ENCODE measurements at regions not wholly inside any gene's neighbourhood (a gene's known extent, or its start where the extent isn't known, plus 50 kb on each side); places are given as distances from the start of the nearest gene placed in this dataset.
"Not testable (repeated sequence)": the region's sequence is repeated elsewhere in the genome, so short reads cannot be mapped to it uniquely, and the experiment has no call there.

- DNase-seq (ENCODE audit: low read depth in 1 of 2, low spot score in 1 of 2) = no peak
Observed at GRCh38 chr4:179165000-179165738, 1722.9 kb upstream of the AGA start.

- no peak for DNase-seq (ENCODE audit: low read depth in 1 of 2, low spot score in 1 of 2)
Observed at GRCh38 chr4:179165862-179166261, 1723.6 kb upstream of the AGA start.

GRCh38 chr4:179170308-179170707 lies 1728.1 kb upstream of the AGA start:
- not testable (repeated sequence) for DNase-seq (ENCODE audit: low read depth in 1 of 2, low spot score in 1 of 2)

GRCh38 chr4:179182741-179183140 lies 1740.5 kb upstream of the AGA start:
- DNase-seq (ENCODE audit: low read depth in 1 of 2, low spot score in 1 of 2) = no peak

- DNase-seq (ENCODE audit: low read depth in 1 of 2, low spot score in 1 of 2) = no peak
Observed at GRCh38 chr4:179195887-179196286, 1753.7 kb upstream of the AGA start.

- no peak for DNase-seq (ENCODE audit: low read depth in 1 of 2, low spot score in 1 of 2)
Observed at GRCh38 chr4:179196511-179196910, 1754.3 kb upstream of the AGA start.

GRCh38 chr4:179200681-179201080 lies 1758.4 kb upstream of the AGA start:
- DNase-seq (ENCODE audit: low read depth in 1 of 2, low spot score in 1 of 2) = no peak

GRCh38 chr4:179225594-179225993 lies 1783.4 kb upstream of the AGA start:
- DNase-seq (ENCODE audit: low read depth in 1 of 2, low spot score in 1 of 2) = no peak

GRCh38 chr4:179248821-179249220 lies 1806.6 kb upstream of the AGA start:
- no peak for DNase-seq (ENCODE audit: low read depth in 1 of 2, low spot score in 1 of 2)

GRCh38 chr4:179268791-179269190 lies 1826.6 kb upstream of the AGA start:
- no peak for DNase-seq (ENCODE audit: low read depth in 1 of 2, low spot score in 1 of 2)

- no peak for DNase-seq (ENCODE audit: low read depth in 1 of 2, low spot score in 1 of 2)
Observed at GRCh38 chr4:179272282-179272681, 1830.0 kb upstream of the AGA start.

GRCh38 chr4:179278647-179279046 lies 1836.4 kb upstream of the AGA start:
- DNase-seq (ENCODE audit: low read depth in 1 of 2, low spot score in 1 of 2) = no peak

GRCh38 chr4:179285696-179286095 lies 1843.5 kb upstream of the AGA start:
- DNase-seq (ENCODE audit: low read depth in 1 of 2, low spot score in 1 of 2) = no peak

GRCh38 chr4:179291657-179292056 lies 1849.4 kb upstream of the AGA start:
- DNase-seq (ENCODE audit: low read depth in 1 of 2, low spot score in 1 of 2) = no peak

GRCh38 chr4:179292468-179292867 lies 1850.2 kb upstream of the AGA start:
- DNase-seq (ENCODE audit: low read depth in 1 of 2, low spot score in 1 of 2) = no peak

GRCh38 chr4:179307297-179308136 lies 1865.3 kb upstream of the AGA start:
- DNase-seq (ENCODE audit: low read depth in 1 of 2, low spot score in 1 of 2) = no peak

- DNase-seq (ENCODE audit: low read depth in 1 of 2, low spot score in 1 of 2) = no peak
Observed at GRCh38 chr4:179313823-179314222, 1871.6 kb upstream of the AGA start.

- no peak for DNase-seq (ENCODE audit: low read depth in 1 of 2, low spot score in 1 of 2)
Observed at GRCh38 chr4:179325181-179325580, 1882.9 kb upstream of the AGA start.

- no peak for DNase-seq (ENCODE audit: low read depth in 1 of 2, low spot score in 1 of 2)
Observed at GRCh38 chr4:179328627-179329026, 1886.4 kb upstream of the AGA start.

GRCh38 chr4:179331362-179331761 lies 1889.1 kb upstream of the AGA start:
- DNase-seq (ENCODE audit: low read depth in 1 of 2, low spot score in 1 of 2) = no peak

GRCh38 chr4:179344861-179345260 lies 1902.6 kb upstream of the AGA start:
- no peak for DNase-seq (ENCODE audit: low read depth in 1 of 2, low spot score in 1 of 2)

- no peak for DNase-seq (ENCODE audit: low read depth in 1 of 2, low spot score in 1 of 2)
Observed at GRCh38 chr4:179352221-179352620, 1910.0 kb upstream of the AGA start.
